Lower lobe of right lung (tissue), 2 donors: ENCODE measurements at regions not wholly inside any gene's neighbourhood (a gene's known extent, or its start where the extent isn't known, plus 50 kb on each side); places are given as distances from the start of the nearest gene placed in this dataset.

Source experiments
- ATAC-seq, 2 donors: fragments of 200-7000 bp; cut with Tn5 transposase; one replicate each; pipeline ENCODE4 v1.9.1; 2020 to 2022; ENCODE audit warnings: mild to moderate bottlenecking in 2 of 2, moderate library complexity in 2 of 2
- DNase-seq: peaks from one replicate; pipeline ENCODE4 v3.0.0-alpha.2; 2020
- H3K27ac ChIP-seq: fragments of 200-600 bp; one replicate; pipeline ENCODE4 v1.8.0; 2022
- H3K27me3 ChIP-seq: fragments of 200-600 bp; one replicate; pipeline ENCODE4 v1.8.0; 2022; ENCODE audit warnings: low read depth
- H3K36me3 ChIP-seq: fragments of 200-600 bp; one replicate; pipeline ENCODE4 v1.8.0; 2022; ENCODE audit warnings: mild to moderate bottlenecking
- H3K4me1 ChIP-seq: fragments of 200-600 bp; one replicate; pipeline ENCODE4 v1.8.0; 2022
- H3K4me3 ChIP-seq: fragments of 200-600 bp; one replicate; pipeline ENCODE4 v1.8.0; 2022; ENCODE audit warnings: mild to moderate bottlenecking
- H3K9me3 ChIP-seq: fragments of 200-600 bp; one replicate; pipeline ENCODE4 v1.8.0; 2022
- CTCF ChIP-seq: fragments of 200-600 bp; IDR thresholded peaks from one replicate; pipeline ENCODE4 v1.8.0; 2022; ENCODE audit warnings: antibody characterized with exemption, mild to moderate bottlenecking
- intact Hi-C: fragments of 100-400 bp; cut with DNase I; formaldehyde crosslinking; loops from one replicate; pipeline ENCODE4 v1.11.0; 2022
- donor health status: DM: no; HTN: yes; CAD: no; lungs with severe emphysema.

DNA sequence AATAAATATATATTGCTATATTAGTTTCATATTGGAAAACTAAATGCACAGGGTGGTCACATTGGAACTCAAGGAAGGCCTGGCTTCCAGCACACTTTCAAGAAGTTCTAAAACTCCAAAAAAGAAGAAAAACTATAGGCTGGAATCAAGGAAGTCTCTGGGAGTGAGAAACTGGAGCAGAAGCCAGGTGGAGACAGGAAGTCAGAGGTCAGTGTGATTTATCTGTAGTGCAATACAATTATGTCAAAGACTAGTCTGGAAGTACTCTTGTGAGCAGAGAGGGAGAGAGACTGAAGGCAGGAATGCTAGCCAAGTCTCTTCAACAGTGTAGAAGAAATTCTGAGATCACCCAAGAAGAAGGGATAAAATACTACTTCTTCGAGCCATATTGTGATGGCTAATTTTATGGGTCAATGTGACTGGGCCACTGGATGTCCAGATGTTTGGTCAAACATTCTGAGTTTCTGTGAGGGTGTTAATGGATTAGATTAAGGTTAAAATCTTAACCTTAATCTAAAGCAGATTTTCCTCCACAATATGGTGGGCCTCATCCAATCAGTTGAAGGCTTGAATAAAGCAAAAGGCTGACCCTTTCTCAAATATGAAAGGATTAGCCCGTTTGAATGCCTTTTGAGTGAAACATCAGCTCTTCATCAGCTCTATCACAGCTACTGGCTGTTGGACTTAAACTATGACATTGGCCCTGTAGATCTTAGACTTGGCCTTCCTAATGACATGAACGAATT, 208.0 kb downstream of the TDRD15 start:
- TF ChIP-seq CTCF = no peak
- H3K27ac ChIP-seq = no peak overlapping the region
- ATAC-seq = peak in 1 of 2 donors; percentile 57

GRCh38 chr2:21332993-21333625, 209.3 kb downstream of the TDRD15 start:
- Histone ChIP-seq H3K4me3 (no peak overlapping the region), H3K9me3 (no peaks in the 10 kb centered on the region), H3K36me3 (no peaks in the 10 kb centered on the region), H3K27me3 (no peaks in the 10 kb centered on the region), H3K27ac (no peak overlapping the region), H3K4me1 (no peaks in the 10 kb centered on the region)
- no peak for TF ChIP-seq CTCF
- intact Hi-C loops = no loop called here
- ATAC-seq (peak; percentile 58 to 61), DNase-seq (peak; percentile 46)

More for the DNA sequence above, 208.0 kb downstream of the TDRD15 start:
- H3K4me1 ChIP-seq = no peaks in the 10 kb centered on the region
- no peaks in the 10 kb centered on the region for H3K27me3 ChIP-seq
- H3K4me3 ChIP-seq = no peak overlapping the region
- H3K36me3 ChIP-seq = no peaks in the 10 kb centered on the region
- no peak for DNase-seq
- intact Hi-C loops = no loop called here
- H3K9me3 ChIP-seq = no peaks in the 10 kb centered on the region

DNA sequence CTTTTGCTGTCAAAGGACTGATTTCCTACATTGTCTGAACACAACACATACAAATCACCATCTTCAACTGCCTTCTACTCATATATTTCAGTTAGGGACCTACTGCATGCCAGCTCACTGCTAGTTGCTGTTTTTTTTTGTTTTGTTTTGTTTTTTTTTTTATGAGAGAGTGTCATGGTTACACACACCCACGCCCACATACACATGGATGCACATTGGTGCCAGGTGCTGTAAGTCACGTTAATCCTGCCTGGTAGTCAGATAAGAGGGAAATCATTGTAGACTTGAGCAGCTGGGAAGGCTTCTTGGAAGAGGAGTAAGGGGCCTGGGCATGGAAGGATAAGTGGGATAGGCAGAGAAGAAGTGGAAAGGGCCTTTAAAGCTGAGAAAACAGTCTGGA, 209.9 kb downstream of the TDRD15 start:
- Histone ChIP-seq H3K36me3 (no peaks in the 10 kb centered on the region), H3K27ac (no peak overlapping the region), H3K4me1 (no peaks in the 10 kb centered on the region), H3K27me3 (no peaks in the 10 kb centered on the region), H3K4me3 (no peak overlapping the region), H3K9me3 (no peaks in the 10 kb centered on the region)
- ATAC-seq (no peak), DNase-seq (no peak)
- intact Hi-C loops = no loop called here
- TF ChIP-seq CTCF = no peak

DNA sequence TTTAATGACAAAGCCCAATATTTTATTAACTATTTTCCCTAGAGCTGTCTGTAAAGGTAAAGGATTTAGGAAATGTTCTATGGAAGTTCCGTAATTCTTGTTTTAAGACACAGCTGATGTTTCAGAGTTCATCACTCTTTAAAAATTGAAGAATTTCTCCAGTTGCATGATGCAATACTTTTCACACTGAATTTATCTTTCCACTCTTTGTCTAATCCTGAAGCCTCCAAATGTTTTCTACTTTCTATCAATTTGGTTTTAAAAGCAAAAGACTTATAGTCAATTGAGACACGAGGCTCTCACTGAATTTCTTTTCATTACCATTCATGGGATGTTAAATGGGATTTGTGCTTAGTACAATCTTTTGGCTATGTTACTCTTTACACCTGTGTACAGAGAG, 223.2 kb downstream of the TDRD15 start:
- Histone ChIP-seq H3K4me1 (no peaks in the 10 kb centered on the region), H3K27ac (no peak overlapping the region), H3K27me3 (no peaks in the 10 kb centered on the region), H3K9me3 (no peaks in the 10 kb centered on the region), H3K4me3 (no peak overlapping the region), H3K36me3 (no peaks in the 10 kb centered on the region)
- ATAC-seq (no peak), DNase-seq (no peak)
- no peak for TF ChIP-seq CTCF
- intact Hi-C loops = no loop called here

DNA sequence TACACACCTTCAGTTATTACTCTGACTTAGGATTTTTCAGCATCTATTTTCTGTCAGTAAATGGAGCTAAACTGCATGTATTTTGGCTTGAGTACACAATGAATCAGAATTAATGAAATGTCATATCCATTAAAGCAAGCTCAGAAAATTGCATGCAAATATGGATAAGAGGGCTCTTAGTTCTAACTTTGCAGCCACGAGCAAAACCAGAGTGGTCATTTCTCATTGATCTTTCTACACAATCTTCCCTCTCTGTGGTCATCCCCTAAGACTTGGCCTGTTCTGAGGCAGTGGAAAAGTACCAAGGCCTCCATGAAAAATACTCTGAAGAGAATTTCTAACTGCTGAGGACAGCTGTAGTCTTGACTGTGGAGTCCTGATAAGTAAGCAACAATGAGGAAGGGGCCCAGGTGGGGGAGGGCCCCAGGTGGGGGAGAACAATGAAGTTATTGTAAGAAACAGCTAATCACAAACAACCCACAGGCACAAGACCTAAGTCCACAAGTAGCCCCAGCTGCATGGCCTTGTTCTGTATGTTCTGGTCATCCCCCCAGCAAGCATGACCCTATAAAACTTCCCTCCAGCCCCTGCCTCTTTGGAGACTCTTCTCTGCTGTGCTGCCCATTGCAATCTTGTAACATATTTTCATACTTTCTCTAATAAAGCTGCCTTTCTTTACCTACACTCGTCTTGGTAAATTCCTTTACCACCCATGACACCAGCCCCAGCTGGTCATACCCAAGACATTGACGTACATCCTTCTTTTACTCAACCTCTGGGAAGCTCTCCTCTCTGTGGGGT, 230.3 kb downstream of the TDRD15 start:
- no peaks in the 10 kb centered on the region for H3K36me3 ChIP-seq
- no peaks in the 10 kb centered on the region for H3K9me3 ChIP-seq
- intact Hi-C loops = no loop called here
- H3K27ac ChIP-seq = no peak overlapping the region
- H3K27me3 ChIP-seq = no peaks in the 10 kb centered on the region
- DNase-seq (no peak), ATAC-seq (no peak)
- H3K4me1 ChIP-seq = no peaks in the 10 kb centered on the region
- no peak for TF ChIP-seq CTCF
- no peak overlapping the region for H3K4me3 ChIP-seq
